ENCODE measurements at regions not wholly inside any gene's neighbourhood (a gene's known extent, or its start where the extent isn't known, plus 50 kb on each side); places are given as distances from the start of the nearest gene placed in this dataset.
"Not testable (repeated sequence)": the region's sequence is repeated elsewhere in the genome, so short reads cannot be mapped to it uniquely, and the experiment has no call there.

- not testable (repeated sequence) for DNase-seq (ENCODE audit: low spot score)
Observed at GRCh38 chr9:2277644-2278043, 262.5 kb downstream of the SMARCA2 start.

GRCh38 chr9:2279138-2279537 is 264.0 kb downstream of the SMARCA2 start:
- DNase-seq (ENCODE audit: low spot score), result not testable (repeated sequence)

GRCh38 chr9:2281031-2281802 is 266.1 kb downstream of the SMARCA2 start:
- no peak for DNase-seq (ENCODE audit: low spot score)

- no peak for DNase-seq (ENCODE audit: low spot score)
Observed at GRCh38 chr9:2281803-2282185, 266.6 kb downstream of the SMARCA2 start.

- DNase-seq (ENCODE audit: low spot score), result no peak
Observed at GRCh38 chr9:2284770-2285169, 269.6 kb downstream of the SMARCA2 start.

GRCh38 chr9:2285416-2286332 is 270.5 kb downstream of the SMARCA2 start:
- no peak for DNase-seq (ENCODE audit: low spot score)

GRCh38 chr9:2286333-2286705 is 271.2 kb downstream of the SMARCA2 start:
- no peak for DNase-seq (ENCODE audit: low spot score)

- no peak for DNase-seq (ENCODE audit: low spot score)
Observed at GRCh38 chr9:2286825-2287455, 271.8 kb downstream of the SMARCA2 start.

- no peak for DNase-seq (ENCODE audit: low spot score)
Observed at GRCh38 chr9:2288309-2288708, 273.2 kb downstream of the SMARCA2 start.

- no peak for DNase-seq (ENCODE audit: low spot score)
Observed at GRCh38 chr9:2289263-2289662, 274.1 kb downstream of the SMARCA2 start.

- no peak for DNase-seq (ENCODE audit: low spot score)
Observed at GRCh38 chr9:2290382-2290781, 275.2 kb downstream of the SMARCA2 start.

- DNase-seq (ENCODE audit: low spot score), result no peak
Observed at GRCh38 chr9:2291980-2292704, 277.0 kb downstream of the SMARCA2 start.

- no peak for DNase-seq (ENCODE audit: low spot score)
Observed at GRCh38 chr9:2292733-2293132, 277.6 kb downstream of the SMARCA2 start.

- DNase-seq (ENCODE audit: low spot score), result no peak
Observed at GRCh38 chr9:2297771-2298170, 282.6 kb downstream of the SMARCA2 start.

- DNase-seq (ENCODE audit: low spot score), result no peak
Observed at GRCh38 chr9:2298217-2298616, 283.1 kb downstream of the SMARCA2 start.

GRCh38 chr9:2299156-2299842 is 284.2 kb downstream of the SMARCA2 start:
- no peak for DNase-seq (ENCODE audit: low spot score)

GRCh38 chr9:2299843-2300205 is 284.7 kb downstream of the SMARCA2 start:
- no peak for DNase-seq (ENCODE audit: low spot score)

GRCh38 chr9:2300325-2300724 is 285.2 kb downstream of the SMARCA2 start:
- no peak for DNase-seq (ENCODE audit: low spot score)

GRCh38 chr9:2302606-2303005 is 287.5 kb downstream of the SMARCA2 start:
- DNase-seq (ENCODE audit: low spot score), result no peak

- DNase-seq (ENCODE audit: low spot score), result no peak
Observed at GRCh38 chr9:2303056-2303455, 287.9 kb downstream of the SMARCA2 start.

- DNase-seq (ENCODE audit: low spot score), result no peak
Observed at GRCh38 chr9:2307480-2307879, 292.3 kb downstream of the SMARCA2 start.

GRCh38 chr9:2311920-2312319 is 296.8 kb downstream of the SMARCA2 start:
- DNase-seq (ENCODE audit: low spot score), result no peak
